DND-41 (cell line): ENCODE measurements at regions not wholly inside any gene's neighbourhood (a gene's known extent, or its start where the extent isn't known, plus 50 kb on each side); places are given as distances from the start of the nearest gene placed in this dataset.

Source experiments
- ATAC-seq: fragments of 200-7000 bp; cut with Tn5 transposase; 3 replicates; pipeline ENCODE4 v1.9.1; 2021; ENCODE audit warnings: low read depth; ENCODE audit not compliant: insufficient read depth
- DNase-seq: peaks from one replicate; pipeline ENCODE4 v3.0.0-alpha.2; 2020
- H2AFZ ChIP-seq: 2 replicates; pipeline ENCODE4 v1.6.0; 2012; ENCODE audit warnings: low read depth, low read length
- H3K27ac ChIP-seq: 2 replicates; pipeline ENCODE4 v1.5.1; 2012; ENCODE audit warnings: low read length, inconsistent platforms
- H3K27me3 ChIP-seq: fragments of 200-600 bp; sonication (generic); 2 replicates; pipeline ENCODE4 v1.6.0; 2012; ENCODE audit warnings: low read length, mild to moderate bottlenecking, inconsistent platforms; ENCODE audit not compliant: insufficient read depth, poor library complexity
- H3K36me3 ChIP-seq: 2 replicates; pipeline ENCODE4 v1.5.1; 2012; ENCODE audit warnings: low read length, inconsistent platforms; ENCODE audit not compliant: insufficient read depth
- H3K4me1 ChIP-seq: 2 replicates; pipeline ENCODE4 v1.5.1; 2012; ENCODE audit warnings: mild to moderate bottlenecking, low read length; ENCODE audit not compliant: insufficient read depth
- H3K4me2 ChIP-seq: 2 replicates; pipeline ENCODE4 v1.6.0; 2012; ENCODE audit warnings: mild to moderate bottlenecking, moderate library complexity, low read length, inconsistent platforms; ENCODE audit not compliant: insufficient read depth
- H3K4me3 ChIP-seq, 2 experiments: fragments of 200-600 bp in 1 of 2; shearing (Covaris generic) in 1 of 2; 2 replicates each; pipeline ENCODE4 v1.5.1; 2012 to 2016; ENCODE audit warnings: inconsistent platforms in 2 of 2, low read length in 2 of 2, mild to moderate bottlenecking in 2 of 2, low read depth in 1 of 2, moderate library complexity in 1 of 2
- H3K79me2 ChIP-seq: 2 replicates; pipeline ENCODE4 v1.6.0; 2012; ENCODE audit warnings: low read length, inconsistent platforms; ENCODE audit not compliant: insufficient read depth
- H3K9ac ChIP-seq: 2 replicates; pipeline ENCODE4 v1.6.0; 2012; ENCODE audit warnings: low read depth, mild to moderate bottlenecking, inconsistent platforms, low read length, moderate library complexity
- H3K9me3 ChIP-seq: 2 replicates; pipeline ENCODE4 v1.5.1; 2012; ENCODE audit warnings: low read length, moderate library complexity, mild to moderate bottlenecking, inconsistent platforms; ENCODE audit not compliant: insufficient read depth, severe bottlenecking
- H4K20me1 ChIP-seq: 2 replicates; pipeline ENCODE4 v1.6.0; 2012; ENCODE audit warnings: low read length; ENCODE audit not compliant: insufficient read depth
- CTCF ChIP-seq: IDR thresholded peaks from 2 replicates; pipeline ENCODE4 v1.5.1; 2012; ENCODE audit warnings: borderline replicate concordance, low read length, moderate library complexity, mild to moderate bottlenecking; ENCODE audit not compliant: poor library complexity, severe bottlenecking; ENCODE audit errors: extremely low read depth
- EZH2 ChIP-seq: IDR thresholded peaks from 3 replicates; pipeline ENCODE4 v1.6.1; 2012; ENCODE audit warnings: borderline replicate concordance, low read depth, mild to moderate bottlenecking, moderate library complexity, low read length, inconsistent platforms; ENCODE audit not compliant: severe bottlenecking

DNA sequence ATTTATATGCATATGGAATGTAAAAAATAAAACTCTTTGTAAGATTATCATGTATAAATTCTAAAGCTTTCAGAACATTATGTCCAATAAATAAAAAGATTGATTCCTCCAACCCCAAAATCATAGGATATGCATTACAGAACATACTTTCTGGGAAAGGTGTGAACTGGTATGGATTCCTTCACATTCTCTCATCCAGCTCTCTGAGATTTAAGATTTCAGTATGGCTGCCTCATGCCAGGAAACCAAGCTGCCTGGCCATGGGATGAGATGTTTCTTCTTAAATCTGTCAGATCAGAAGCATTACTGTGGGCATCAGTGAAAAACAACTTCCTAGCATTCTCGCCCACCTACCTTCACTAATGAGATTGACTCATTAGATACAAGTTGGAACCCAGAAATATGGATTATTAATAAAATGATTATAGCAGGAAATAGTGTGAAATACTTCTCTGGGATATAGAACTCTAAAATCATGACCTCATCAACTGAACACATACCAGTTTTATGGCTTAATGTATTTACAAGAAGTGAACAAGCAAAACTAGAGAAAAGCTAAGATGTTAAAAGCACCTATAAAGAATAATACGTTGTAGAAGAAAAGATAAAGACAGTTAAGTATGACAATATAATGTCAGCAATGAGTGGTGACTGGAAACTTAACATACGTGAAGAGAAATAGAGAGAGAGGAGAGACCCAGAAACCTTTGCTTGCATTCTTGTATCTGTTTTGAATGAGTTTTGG, 171.6 kb upstream of the PHACTR1 start:
- Histone ChIP-seq H3K27me3 (no peaks in the 10 kb centered on the region), H4K20me1 (no peaks in the 10 kb centered on the region), H3K36me3 (no peaks in the 10 kb centered on the region), H3K4me3 (no peak overlapping the region), H3K9me3 (no peaks in the 10 kb centered on the region), H3K4me2 (no peak overlapping the region), H3K4me1 (no peaks in the 10 kb centered on the region), H3K27ac (no peak overlapping the region), H3K79me2 (no peaks in the 10 kb centered on the region), H3K9ac (no peak overlapping the region), H2AFZ (no peak overlapping the region)
- no peak for DNase-seq
- TF ChIP-seq EZH2 (no peak), CTCF (no peak)
- ATAC-seq, result no peak

DNA sequence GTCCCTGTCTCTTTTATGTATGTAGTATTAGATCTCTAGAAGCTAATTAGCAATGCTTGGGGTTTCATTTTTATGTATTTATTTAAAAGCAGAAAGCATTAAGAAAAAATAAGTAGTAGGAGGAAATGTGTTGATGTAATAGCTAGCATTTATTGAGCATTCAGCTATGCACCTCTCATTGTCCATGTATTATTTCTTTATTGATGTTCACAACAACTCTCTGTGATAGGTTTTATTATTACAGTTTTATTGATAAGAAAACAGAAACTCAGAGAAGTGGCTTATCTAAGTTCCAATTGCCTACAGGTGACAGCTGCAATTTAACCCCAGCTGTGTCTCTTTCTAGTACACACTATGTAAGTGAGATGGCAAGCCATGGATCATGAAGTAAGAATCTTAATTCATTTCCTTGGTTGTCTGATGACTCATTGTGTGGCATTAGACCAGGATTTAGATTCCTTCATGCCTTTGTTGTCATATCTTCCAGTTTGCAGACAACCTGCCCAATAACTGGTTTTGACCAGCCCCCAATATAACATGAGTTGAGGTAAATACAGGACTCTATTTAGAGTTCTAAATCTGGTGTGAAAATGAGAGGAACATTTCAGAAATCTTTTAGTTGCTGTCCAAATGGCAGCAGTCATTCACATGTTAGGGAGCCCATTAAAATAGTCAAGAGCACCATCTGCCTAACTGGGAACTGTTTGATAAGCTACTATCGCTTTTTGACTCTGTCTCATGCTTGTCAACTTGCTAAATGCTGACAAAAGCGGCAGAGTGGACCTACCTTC, 170.8 kb upstream of the PHACTR1 start:
- H3K9me3 ChIP-seq, result no peaks in the 10 kb centered on the region
- H3K4me3 ChIP-seq, result no peak overlapping the region
- no peak for ATAC-seq
- no peaks in the 10 kb centered on the region for H3K4me1 ChIP-seq
- H3K36me3 ChIP-seq, result no peaks in the 10 kb centered on the region
- H4K20me1 ChIP-seq, result no peaks in the 10 kb centered on the region
- H3K4me2 ChIP-seq, result no peak overlapping the region
- no peaks in the 10 kb centered on the region for H3K79me2 ChIP-seq
- no peak overlapping the region for H2AFZ ChIP-seq
- no peak overlapping the region for H3K9ac ChIP-seq
- DNase-seq, result no peak
- H3K27me3 ChIP-seq, result no peaks in the 10 kb centered on the region
- TF ChIP-seq CTCF, result no peak
- no peak for TF ChIP-seq EZH2
- no peak overlapping the region for H3K27ac ChIP-seq

- no peak for TF ChIP-seq CTCF
- TF ChIP-seq EZH2, result no peak
- Histone ChIP-seq H3K27ac (no peak overlapping the region), H3K4me3 (no peak overlapping the region), H3K4me1 (no peaks in the 10 kb centered on the region), H2AFZ (no peak overlapping the region), H4K20me1 (no peaks in the 10 kb centered on the region), H3K36me3 (no peaks in the 10 kb centered on the region), H3K9ac (no peak overlapping the region), H3K9me3 (no peaks in the 10 kb centered on the region), H3K79me2 (no peaks in the 10 kb centered on the region), H3K27me3 (no peaks in the 10 kb centered on the region), H3K4me2 (no peak overlapping the region)
- no peak for ATAC-seq
- DNase-seq, result no peak
Measured at GRCh38 chr6:12546410-12547002, 170.1 kb upstream of the PHACTR1 start.
